IMR-90 (cell line): ENCODE measurements at regions not wholly inside any gene's neighbourhood (a gene's known extent, or its start where the extent isn't known, plus 50 kb on each side); places are given as distances from the start of the nearest gene placed in this dataset.
A peak's percentile ranks its signal among the peaks of the same experiment; 100 is the strongest.

Source experiments
- ATAC-seq: fragments of 200-7000 bp; cut with Tn5 transposase; 2 replicates; pipeline ENCODE4 v1.9.1; 2020; ENCODE audit warnings: low read depth, mild to moderate bottlenecking, moderate library complexity
- BruUV-seq: library from RNA; stranded (reverse); fragments of 400-500 nt; replicated peaks from 2 replicates; lab custom pipeline; 2021; lab: Mats Ljungman, UMichigan
- CTCF ChIA-PET: fragments of 300-600 bp; formaldehyde crosslinking; extraction: SDS; loops from one replicate; lab custom pipeline; 2021; ENCODE audit warnings: antibody characterized with exemption; lab: Yijun Ruan, JAX
- POLR2A ChIA-PET: fragments of 300-600 bp; sonication (Branson Sonifier 250); formaldehyde crosslinking; loops from one replicate; lab custom pipeline; 2022; ENCODE audit warnings: antibody characterized with exemption; ENCODE audit not compliant: unreplicated experiment; lab: Charles Lee
- DNase-seq: peaks from one replicate; pipeline ENCODE4 v3.0.0; 2013
- H2AFZ ChIP-seq: replicated peaks from 2 replicates; pipeline ENCODE3; 2013; ENCODE audit warnings: low read length, mild to moderate bottlenecking; ENCODE audit not compliant: poor library complexity
- H2AK5ac ChIP-seq: 2 replicates; pipeline ENCODE4 v1.6.1; 2013; ENCODE audit warnings: low read depth, low read length, inconsistent platforms
- H2AK9ac ChIP-seq: replicated peaks from 2 replicates; pipeline ENCODE3; 2013; ENCODE audit warnings: mild to moderate bottlenecking, low read depth, low read length, moderate library complexity; ENCODE audit not compliant: poor library complexity
- H2BK120ac ChIP-seq: 2 replicates; pipeline ENCODE4 v1.6.1; 2013; ENCODE audit warnings: low read depth, low read length, inconsistent platforms
- H2BK15ac ChIP-seq: 3 replicates; pipeline ENCODE4 v1.6.1; 2013; ENCODE audit warnings: low read depth, low read length, inconsistent platforms
- H2BK20ac ChIP-seq: 2 replicates; pipeline ENCODE4 v1.6.1; 2013; ENCODE audit warnings: low read depth, mild to moderate bottlenecking, inconsistent platforms, low read length, moderate library complexity
- H2BK5ac ChIP-seq: 2 replicates; pipeline ENCODE4 v1.6.1; 2013; ENCODE audit warnings: mild to moderate bottlenecking, low read depth, low read length, inconsistent platforms; ENCODE audit not compliant: poor library complexity, severe bottlenecking
- H3K14ac ChIP-seq: replicated peaks from 2 replicates; pipeline ENCODE4 v1.6.1; 2013; ENCODE audit warnings: low read depth, low read length, inconsistent platforms
- H3K18ac ChIP-seq: 2 replicates; pipeline ENCODE4 v1.6.1; 2013; ENCODE audit warnings: low read depth, low read length, control low read depth
- H3K23ac ChIP-seq: 2 replicates; pipeline ENCODE4 v1.6.1; 2013; ENCODE audit warnings: low read depth, low read length, inconsistent platforms
- H3K27ac ChIP-seq: 2 replicates; pipeline ENCODE4 v1.5.1; 2013; ENCODE audit warnings: mild to moderate bottlenecking, control low read depth, low read length; ENCODE audit not compliant: insufficient read depth
- H3K27me3 ChIP-seq: 2 replicates; pipeline ENCODE4 v1.6.1; 2013; ENCODE audit warnings: low read length; ENCODE audit not compliant: control insufficient read depth, insufficient read depth
- H3K36me3 ChIP-seq: 2 replicates; pipeline ENCODE4 v1.6.1; 2013; ENCODE audit warnings: low read length, mixed read lengths; ENCODE audit not compliant: control insufficient read depth, insufficient read depth
- H3K4ac ChIP-seq: 2 replicates; pipeline ENCODE4 v1.6.1; 2013; ENCODE audit warnings: low read depth, low read length, inconsistent platforms
- H3K4me1 ChIP-seq: 2 replicates; pipeline ENCODE4 v1.6.1; 2013; ENCODE audit warnings: low read length, mixed read lengths; ENCODE audit not compliant: control insufficient read depth, insufficient read depth
- H3K4me2 ChIP-seq: 2 replicates; pipeline ENCODE4 v1.6.1; 2013; ENCODE audit warnings: low read depth, mild to moderate bottlenecking, control low read depth, low read length, moderate library complexity
- H3K4me3 ChIP-seq: 2 replicates; pipeline ENCODE4 v1.5.1; 2013; ENCODE audit warnings: low read depth, mild to moderate bottlenecking, control low read depth, low read length, moderate library complexity; ENCODE audit not compliant: insufficient read depth
- H3K56ac ChIP-seq: 2 replicates; pipeline ENCODE4 v1.6.1; 2013; ENCODE audit warnings: low read length, inconsistent platforms; ENCODE audit not compliant: insufficient read depth; ENCODE audit errors: extremely low read depth
- H3K79me1 ChIP-seq, 2 experiments: 2 replicates each; pipeline ENCODE4 v1.6.1; 2013; ENCODE audit warnings: low read length in 2 of 2, inconsistent platforms in 1 of 2, low read depth in 1 of 2
- H3K9ac ChIP-seq: 2 replicates; pipeline ENCODE4 v1.6.1; 2013; ENCODE audit warnings: low read depth, low read length, control low read depth
- H3K9me1 ChIP-seq: 2 replicates; pipeline ENCODE4 v1.6.1; 2013; ENCODE audit warnings: low read length, inconsistent platforms; ENCODE audit not compliant: insufficient read depth
- H3K9me3 ChIP-seq: 2 replicates; pipeline ENCODE4 v1.6.1; 2013; ENCODE audit warnings: low read length; ENCODE audit not compliant: control insufficient read depth, insufficient read depth
- H4K20me1 ChIP-seq: 2 replicates; pipeline ENCODE4 v1.6.1; 2013; ENCODE audit warnings: low read length, inconsistent platforms; ENCODE audit not compliant: insufficient read depth
- H4K5ac ChIP-seq: 2 replicates; pipeline ENCODE4 v1.6.1; 2013; ENCODE audit warnings: mild to moderate bottlenecking, low read depth, low read length, control low read depth
- H4K8ac ChIP-seq, 2 experiments: 2 replicates each; pipeline ENCODE4 v1.6.1; 2013; ENCODE audit warnings: low read depth in 2 of 2, low read length in 2 of 2, control low read depth in 1 of 2, inconsistent platforms in 1 of 2
- H4K91ac ChIP-seq: 2 replicates; pipeline ENCODE4 v1.6.1; 2013; ENCODE audit warnings: low read depth, low read length, inconsistent platforms; ENCODE audit not compliant: insufficient read depth
- BHLHE40 ChIP-seq: fragments of 150-350 bp; IDR thresholded peaks from 2 replicates; pipeline ENCODE4 v1.6.1; 2016; ENCODE audit warnings: mild to moderate bottlenecking, low read depth, low read length
- CEBPB ChIP-seq: IDR thresholded peaks from 2 replicates; pipeline ENCODE4 v1.6.1; 2012; ENCODE audit warnings: low read depth, low read length, improper control_type of control experiment
- CHD1 ChIP-seq: IDR thresholded peaks from 2 replicates; pipeline ENCODE4 v1.6.1; 2012; ENCODE audit warnings: low read depth, low read length, improper control_type of control experiment
- CTCF ChIP-seq: conservative IDR thresholded peaks from 2 replicates; pipeline ENCODE4 v1.5.1; 2012; ENCODE audit warnings: mild to moderate bottlenecking, low read depth, low read length, improper control_type of control experiment
- ELK1 ChIP-seq: fragments of 150-350 bp; IDR thresholded peaks from 2 replicates; pipeline ENCODE4 v1.6.1; 2016; ENCODE audit warnings: low read depth, mild to moderate bottlenecking, low read length, moderate library complexity, borderline replicate concordance
- FOS ChIP-seq: fragments of 150-350 bp; IDR thresholded peaks from 2 replicates; pipeline ENCODE4 v1.6.1; 2016; ENCODE audit warnings: low read depth, low read length
- MAFK ChIP-seq: IDR thresholded peaks from 2 replicates; pipeline ENCODE4 v1.6.1; 2012; ENCODE audit warnings: low read depth, low read length, improper control_type of control experiment
- MAZ ChIP-seq: IDR thresholded peaks from 2 replicates; pipeline ENCODE4 v1.6.1; 2012; ENCODE audit warnings: low read depth, mild to moderate bottlenecking, low read length, improper control_type of control experiment, moderate library complexity, borderline replicate concordance
- MXI1 ChIP-seq: IDR thresholded peaks from 2 replicates; pipeline ENCODE4 v1.6.1; 2012; ENCODE audit warnings: low read depth, mild to moderate bottlenecking, low read length, moderate library complexity, borderline replicate concordance
- NFE2L2 ChIP-seq: fragments of 150-350 bp; IDR thresholded peaks from 2 replicates; pipeline ENCODE4 v1.6.1; 2016; ENCODE audit warnings: low read depth, mild to moderate bottlenecking, low read length
- POLR2A ChIP-seq: IDR thresholded peaks from 2 replicates; pipeline ENCODE4 v1.6.1; 2012; ENCODE audit warnings: mild to moderate bottlenecking, low read depth, low read length
- RAD21 ChIP-seq: IDR thresholded peaks from 2 replicates; pipeline ENCODE4 v1.6.1; 2012; ENCODE audit warnings: low read length, improper control_type of control experiment
- RCOR1 ChIP-seq: IDR thresholded peaks from 2 replicates; pipeline ENCODE4 v1.6.1; 2012; ENCODE audit warnings: mild to moderate bottlenecking, low read length, improper control_type of control experiment; ENCODE audit not compliant: insufficient replicate concordance
- RFX5 ChIP-seq: IDR thresholded peaks from 2 replicates; pipeline ENCODE4 v1.8.0; 2012; ENCODE audit warnings: low read depth, mild to moderate bottlenecking, low read length, moderate library complexity
- SMC3 ChIP-seq: fragments of 150-350 bp; IDR thresholded peaks from 2 replicates; pipeline ENCODE4 v1.6.1; 2016; ENCODE audit warnings: low read depth, mild to moderate bottlenecking, antibody characterized with exemption, low read length, moderate library complexity
- USF2 ChIP-seq: fragments of 150-350 bp; IDR thresholded peaks from 2 replicates; pipeline ENCODE4 v1.6.1; 2017; ENCODE audit warnings: mild to moderate bottlenecking, antibody characterized with exemption, low read length, low read depth
- WGBS, 2 experiments: methylation state at CpG; one replicate each; pipeline versions ENCODE4 v1.1.5 to v1.1.7; 2013; ENCODE audit warnings: missing lambda C conversion rate in 2 of 2; ENCODE audit not compliant: insufficient read length in 1 of 2; ENCODE audit errors: extremely low coverage in 2 of 2; 5-methylcytosine and 5-hydroxymethylcytosine counted together
- dilution Hi-C: fragments of 300-500 bp; cut with HindIII; formaldehyde crosslinking; loops from one replicate; pipeline ENCODE4 v1.14.3; 2018; ENCODE audit warnings: low sequenced_read_pairs; ENCODE audit not compliant: unreplicated experiment
- in situ Hi-C: fragments of 300-500 bp; cut with MboI; formaldehyde crosslinking; loops from 3 replicates; pipeline ENCODE4 v1.14.3; 2019; ENCODE audit warnings: low sequenced_read_pairs, inconsistent platforms, mixed read lengths
- intact Hi-C: fragments of 100-400 bp; cut with micrococcal nuclease; formaldehyde crosslinking; loops from 2 replicates; pipeline ENCODE4 v1.10.0; 2022

GRCh38 chr1:96999191-96999590 is 277.6 kb downstream of the PTBP2 start:
- Histone ChIP-seq H3K4me1 (no peaks in the 10 kb centered on the region; the same call in 1 of the 2 replicates), H3K4ac (no peak overlapping the region), H3K9me1 (no peaks in the 10 kb centered on the region), H2BK20ac (no peak overlapping the region), H3K79me1 (no peaks in the 10 kb centered on the region), H3K23ac (no peak overlapping the region), H3K4me2 (no peak overlapping the region), H3K27ac (no peak overlapping the region), H3K27me3 (no peaks in the 10 kb centered on the region), H3K18ac (no peak overlapping the region), H2BK15ac (no peak overlapping the region), H3K36me3 (no peaks in the 10 kb centered on the region), H2BK120ac (no peak overlapping the region), H4K5ac (no peak overlapping the region), H3K56ac (no peak overlapping the region), H2AK9ac (no peak overlapping the region), H4K8ac (no peak overlapping the region; a peak in 1 of 4 replicates), H3K9me3 (no peaks in the 10 kb centered on the region), H3K4me3 (no peak overlapping the region), H4K20me1 (no peaks in the 10 kb centered on the region), H3K14ac (no peak overlapping the region), H3K9ac (no peak overlapping the region), H4K91ac (no peak overlapping the region), H2BK5ac (no peak overlapping the region), H2AFZ (no peak overlapping the region), H2AK5ac (no peak overlapping the region)
- no CpG with 5 or more reads among the region's 2 CpGs for WGBS, 2 experiments
- in situ Hi-C loops (no loop called here), intact Hi-C loops (no loop called here), dilution Hi-C loops (no loop called here)
- DNase-seq (peak; percentile 65), ATAC-seq (peak; percentile 59)
- no TSS peak for BruUV-seq
- CTCF ChIA-PET: no interaction called here
- TF ChIP-seq BHLHE40 (no peak), CEBPB (no peak), POLR2A (no peak), NFE2L2 (no peak), SMC3 (no peak), CHD1 (no peak), MXI1 (no peak), RFX5 (no peak), CTCF (no peak), USF2 (no peak), FOS (no peak), RCOR1 (no peak), ELK1 (no peak), RAD21 (no peak), MAFK (no peak), MAZ (no peak)
- POLR2A ChIA-PET: no interaction called here
